ENCODE measurements at regions not wholly inside any gene's neighbourhood (a gene's known extent, or its start where the extent isn't known, plus 50 kb on each side); places are given as distances from the start of the nearest gene placed in this dataset.
"Not testable (repeated sequence)": the region's sequence is repeated elsewhere in the genome, so short reads cannot be mapped to it uniquely, and the experiment has no call there.

- WGBS: 63% methylated on average over 5 of the region's 5 CpGs
- Histone ChIP-seq H3K4me1 (ENCODE audit: insufficient read depth, low read length) (no peaks in the 10 kb centered on the region; the same call in 1 of the 2 replicates), H3K9ac (ENCODE audit: low read depth, low read length) (no peak overlapping the region), H3K9me3 (ENCODE audit: insufficient read depth, low read depth, low read length) (no peaks in the 10 kb centered on the region), H3K4me3 (ENCODE audit: low read length) (no peak overlapping the region), H3K36me3 (ENCODE audit: insufficient read depth, low read length) (no peaks in the 10 kb centered on the region), H3K27me3 (ENCODE audit: insufficient read depth, low read length) (no peaks in the 10 kb centered on the region), H3K27ac (ENCODE audit: low read depth, low read length) (no peak overlapping the region)
Measured at GRCh38 chr11:21653951-21654421, 538.9 kb upstream of the ANO5 start.

GRCh38 chr11:21656065-21656464 lies 536.8 kb upstream of the ANO5 start:
- H3K9me3 ChIP-seq (ENCODE audit: insufficient read depth, low read depth, low read length): no peaks in the 10 kb centered on the region
- no peaks in the 10 kb centered on the region for H3K36me3 ChIP-seq (ENCODE audit: insufficient read depth, low read length)
- no peaks in the 10 kb centered on the region; the same call in 1 of the 2 replicates for H3K4me1 ChIP-seq (ENCODE audit: insufficient read depth, low read length)
- 92% methylated on average over 4 of the region's 4 CpGs for WGBS
- no peak overlapping the region for H3K4me3 ChIP-seq (ENCODE audit: low read length)
- H3K27ac ChIP-seq (ENCODE audit: low read depth, low read length): no peak overlapping the region
- no peaks in the 10 kb centered on the region for H3K27me3 ChIP-seq (ENCODE audit: insufficient read depth, low read length)
- H3K9ac ChIP-seq (ENCODE audit: low read depth, low read length): no peak overlapping the region

DNA sequence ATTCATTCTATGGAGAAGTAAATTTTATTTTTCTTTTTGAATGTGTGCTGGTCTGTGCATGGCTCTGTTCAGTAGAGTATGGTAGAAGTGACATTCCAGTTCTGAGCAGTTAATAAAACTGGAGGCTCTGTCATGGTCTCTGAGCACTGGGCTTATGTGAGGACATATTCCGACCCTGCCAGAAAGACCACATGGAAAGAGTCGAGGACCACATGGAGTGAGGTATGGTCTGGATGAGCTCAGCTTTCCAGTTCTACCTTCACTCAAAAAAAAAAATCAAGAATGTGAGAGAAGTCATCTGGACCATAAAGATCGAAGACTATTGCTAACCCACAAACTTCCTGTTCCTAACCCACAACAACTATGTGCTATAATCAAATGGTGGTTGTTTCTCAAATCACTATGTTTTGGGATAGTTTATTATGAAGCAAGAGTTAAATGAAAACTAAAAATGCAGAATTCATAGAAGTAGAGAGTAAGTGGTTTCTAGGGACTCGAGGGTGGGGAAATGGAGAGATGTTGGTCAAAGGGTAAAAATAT lies 534.2 kb upstream of the ANO5 start:
- H3K36me3 ChIP-seq (ENCODE audit: insufficient read depth, low read length): no peaks in the 10 kb centered on the region
- H3K27ac ChIP-seq (ENCODE audit: low read depth, low read length): no peak overlapping the region
- H3K4me1 ChIP-seq (ENCODE audit: insufficient read depth, low read length): no peaks in the 10 kb centered on the region; the same call in 1 of the 2 replicates
- WGBS: 96% methylated on average over 3 of the region's 4 CpGs
- no peaks in the 10 kb centered on the region for H3K27me3 ChIP-seq (ENCODE audit: insufficient read depth, low read length)
- no peaks in the 10 kb centered on the region for H3K9me3 ChIP-seq (ENCODE audit: insufficient read depth, low read depth, low read length)
- no peak overlapping the region for H3K9ac ChIP-seq (ENCODE audit: low read depth, low read length)
- H3K4me3 ChIP-seq (ENCODE audit: low read length): no peak overlapping the region

- not testable (repeated sequence) for H3K27me3 ChIP-seq (ENCODE audit: insufficient read depth, low read length); H3K9ac ChIP-seq (ENCODE audit: low read depth, low read length); H3K9me3 ChIP-seq (ENCODE audit: insufficient read depth, low read depth, low read length); H3K4me1 ChIP-seq (ENCODE audit: insufficient read depth, low read length); H3K27ac ChIP-seq (ENCODE audit: low read depth, low read length); H3K4me3 ChIP-seq (ENCODE audit: low read length); H3K36me3 ChIP-seq (ENCODE audit: insufficient read depth, low read length)
- no CpG with 5 or more reads among the region's 2 CpGs for WGBS
Measured at GRCh38 chr11:21659377-21659776, 533.5 kb upstream of the ANO5 start.

- H3K36me3 ChIP-seq (ENCODE audit: insufficient read depth, low read length): no peaks in the 10 kb centered on the region
- no peak overlapping the region for H3K9ac ChIP-seq (ENCODE audit: low read depth, low read length)
- H3K27me3 ChIP-seq (ENCODE audit: insufficient read depth, low read length): no peaks in the 10 kb centered on the region
- no peaks in the 10 kb centered on the region for H3K9me3 ChIP-seq (ENCODE audit: insufficient read depth, low read depth, low read length)
- H3K4me1 ChIP-seq (ENCODE audit: insufficient read depth, low read length): no peaks in the 10 kb centered on the region
- no peak overlapping the region for H3K27ac ChIP-seq (ENCODE audit: low read depth, low read length)
- H3K4me3 ChIP-seq (ENCODE audit: low read length): no peak overlapping the region
Measured at GRCh38 chr11:21659961-21660360, 532.9 kb upstream of the ANO5 start.

DNA sequence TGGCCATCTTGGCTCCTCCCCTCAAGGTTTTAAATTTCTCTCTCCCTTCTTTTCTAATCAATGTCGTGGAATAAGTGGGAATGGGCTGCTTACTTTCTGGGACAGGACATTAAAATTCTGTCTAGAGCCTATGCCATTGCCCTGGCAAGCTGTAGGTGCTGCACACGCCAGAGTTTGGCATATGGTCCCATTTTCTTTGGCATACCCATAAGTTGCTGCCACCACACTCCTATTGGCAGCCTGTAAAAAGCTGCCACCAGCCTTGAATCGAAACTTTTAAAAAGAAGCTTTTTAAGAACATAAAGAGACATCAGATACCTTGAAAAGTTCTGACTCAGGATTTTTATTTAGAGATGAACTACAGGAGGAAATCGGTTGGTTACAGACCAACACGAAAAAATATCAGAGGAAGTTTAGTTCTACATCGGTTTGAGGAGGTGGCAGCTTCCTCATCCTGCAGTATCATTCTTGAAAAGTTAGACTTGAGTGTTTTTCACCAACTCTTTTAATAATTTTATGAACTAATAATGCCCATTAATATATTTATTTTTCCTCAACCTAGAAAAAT lies 517.8 kb upstream of the ANO5 start:
- Histone ChIP-seq H3K4me1 (ENCODE audit: insufficient read depth, low read length) (no peaks in the 10 kb centered on the region), H3K36me3 (ENCODE audit: insufficient read depth, low read length) (no peaks in the 10 kb centered on the region), H3K27ac (ENCODE audit: low read depth, low read length) (no peak overlapping the region), H3K4me3 (ENCODE audit: low read length) (no peak overlapping the region), H3K9ac (ENCODE audit: low read depth, low read length) (no peak overlapping the region), H3K9me3 (ENCODE audit: insufficient read depth, low read depth, low read length) (no peaks in the 10 kb centered on the region), H3K27me3 (ENCODE audit: insufficient read depth, low read length) (no peaks in the 10 kb centered on the region)
- WGBS: 92% methylated on average over 6 of the region's 6 CpGs

GRCh38 chr11:21687643-21688042 lies 505.2 kb upstream of the ANO5 start:
- H3K27me3 ChIP-seq (ENCODE audit: insufficient read depth, low read length): no peaks in the 10 kb centered on the region
- no peaks in the 10 kb centered on the region for H3K9me3 ChIP-seq (ENCODE audit: insufficient read depth, low read depth, low read length)
- no peaks in the 10 kb centered on the region for H3K36me3 ChIP-seq (ENCODE audit: insufficient read depth, low read length)
- no peak overlapping the region for H3K27ac ChIP-seq (ENCODE audit: low read depth, low read length)
- no peak overlapping the region for H3K4me3 ChIP-seq (ENCODE audit: low read length)
- 78% methylated on average over 1 of the region's 1 CpG for WGBS
- no peaks in the 10 kb centered on the region for H3K4me1 ChIP-seq (ENCODE audit: insufficient read depth, low read length)
- H3K9ac ChIP-seq (ENCODE audit: low read depth, low read length): no peak overlapping the region

DNA sequence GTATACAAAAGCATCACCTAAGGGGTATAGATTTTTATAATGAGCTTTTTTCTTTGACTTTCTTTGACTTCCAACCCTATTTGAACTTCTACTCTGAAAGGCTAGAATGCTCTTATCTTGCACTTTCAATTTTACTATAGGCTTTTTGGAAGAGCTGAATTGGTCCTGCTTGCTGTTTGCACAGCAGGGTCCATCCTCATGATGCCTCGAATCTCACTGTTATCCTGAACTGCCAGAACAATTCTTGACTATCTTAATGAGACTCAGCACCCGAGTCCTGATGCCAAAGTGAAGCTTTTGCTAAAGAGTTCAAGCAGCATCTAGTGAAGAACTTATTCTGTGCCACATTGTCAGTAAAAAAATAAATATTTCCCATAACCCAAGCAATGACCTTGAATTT lies 488.3 kb upstream of the ANO5 start:
- H3K36me3 ChIP-seq (ENCODE audit: insufficient read depth, low read length): no peaks in the 10 kb centered on the region
- WGBS: 73% methylated on average over 2 of the region's 2 CpGs
- H3K4me1 ChIP-seq (ENCODE audit: insufficient read depth, low read length): peaks cover 6% of the 10 kb centered on the region; the same call in 1 of the 2 replicates
- H3K4me3 ChIP-seq (ENCODE audit: low read length): no peak overlapping the region
- no peak overlapping the region for H3K27ac ChIP-seq (ENCODE audit: low read depth, low read length)
- no peak overlapping the region for H3K9ac ChIP-seq (ENCODE audit: low read depth, low read length)
- H3K27me3 ChIP-seq (ENCODE audit: insufficient read depth, low read length): no peaks in the 10 kb centered on the region
- H3K9me3 ChIP-seq (ENCODE audit: insufficient read depth, low read depth, low read length): no peaks in the 10 kb centered on the region

- H3K4me3 ChIP-seq (ENCODE audit: low read length): no peak overlapping the region
- peaks cover 6% of the 10 kb centered on the region; the same call in 1 of the 2 replicates for H3K4me1 ChIP-seq (ENCODE audit: insufficient read depth, low read length)
- no peaks in the 10 kb centered on the region for H3K9me3 ChIP-seq (ENCODE audit: insufficient read depth, low read depth, low read length)
- H3K27me3 ChIP-seq (ENCODE audit: insufficient read depth, low read length): no peaks in the 10 kb centered on the region
- no peak overlapping the region for H3K27ac ChIP-seq (ENCODE audit: low read depth, low read length)
- no peak overlapping the region for H3K9ac ChIP-seq (ENCODE audit: low read depth, low read length)
- WGBS: 63% methylated on average over 2 of the region's 2 CpGs
- no peaks in the 10 kb centered on the region for H3K36me3 ChIP-seq (ENCODE audit: insufficient read depth, low read length)
Measured at GRCh38 chr11:21707116-21707739, 485.7 kb upstream of the ANO5 start.

DNA sequence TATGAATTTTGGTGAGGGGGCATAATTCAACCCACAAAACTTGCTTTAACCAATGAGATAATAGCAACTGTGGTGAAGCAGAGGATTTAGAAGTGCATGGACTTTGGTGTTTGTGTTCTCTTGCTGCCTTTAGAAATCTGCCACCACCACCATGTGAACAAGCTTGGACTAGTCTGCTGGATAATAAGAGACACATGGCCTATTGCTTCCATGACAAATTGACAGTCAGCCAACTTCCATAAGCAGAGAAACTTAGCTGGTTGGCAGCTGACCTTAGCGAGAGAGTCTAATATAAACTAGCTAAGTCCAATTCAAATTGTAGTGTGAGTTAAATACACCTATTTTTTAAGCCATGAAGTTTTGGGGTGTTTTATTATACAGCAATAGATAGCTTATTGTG lies 482.1 kb upstream of the ANO5 start:
- 100% methylated on average over 1 of the region's 1 CpG for WGBS
- Histone ChIP-seq H3K27me3 (ENCODE audit: insufficient read depth, low read length) (no peaks in the 10 kb centered on the region), H3K4me1 (ENCODE audit: insufficient read depth, low read length) (peaks cover 6% of the 10 kb centered on the region; the same call in 1 of the 2 replicates)

GRCh38 chr11:21711341-21711740 lies 481.5 kb upstream of the ANO5 start:
- Histone ChIP-seq H3K9me3 (ENCODE audit: insufficient read depth, low read depth, low read length) (no peaks in the 10 kb centered on the region), H3K9ac (ENCODE audit: low read depth, low read length) (no peak overlapping the region), H3K27ac (ENCODE audit: low read depth, low read length) (no peak overlapping the region), H3K4me1 (ENCODE audit: insufficient read depth, low read length) (peaks cover 6% of the 10 kb centered on the region; the same call in 1 of the 2 replicates), H3K36me3 (ENCODE audit: insufficient read depth, low read length) (no peaks in the 10 kb centered on the region), H3K27me3 (ENCODE audit: insufficient read depth, low read length) (no peaks in the 10 kb centered on the region), H3K4me3 (ENCODE audit: low read length) (no peak overlapping the region)
- WGBS: 95% methylated on average over 2 of the region's 2 CpGs

More for the DNA sequence above, 482.1 kb upstream of the ANO5 start:
- no peak overlapping the region for H3K4me3 ChIP-seq (ENCODE audit: low read length)
- no peak overlapping the region for H3K27ac ChIP-seq (ENCODE audit: low read depth, low read length)
- H3K36me3 ChIP-seq (ENCODE audit: insufficient read depth, low read length): no peaks in the 10 kb centered on the region
- H3K9me3 ChIP-seq (ENCODE audit: insufficient read depth, low read depth, low read length): no peaks in the 10 kb centered on the region
- no peak overlapping the region for H3K9ac ChIP-seq (ENCODE audit: low read depth, low read length)
